ENCODE measurements at regions not wholly inside any gene's neighbourhood (a gene's known extent, or its start where the extent isn't known, plus 50 kb on each side); places are given as distances from the start of the nearest gene placed in this dataset.

GRCh38 chr22:48256041-48256739, 1493.7 kb downstream of the TBC1D22A start:
- Mint-ChIP-seq H3K4me3 (peak overlapping the region in 1 of 4 donors; percentile 24), H3K4me1 (peaks cover 0 to 5% (median 3%) of the 10 kb centered on the region in 3 donors), H3K9me3 (no peaks in the 10 kb centered on the region), H3K27me3 (peaks cover 19% of the 10 kb centered on the region), H3K36me3 (peaks cover 1% of the 10 kb centered on the region), H3K27ac (no peak overlapping the region)

DNA sequence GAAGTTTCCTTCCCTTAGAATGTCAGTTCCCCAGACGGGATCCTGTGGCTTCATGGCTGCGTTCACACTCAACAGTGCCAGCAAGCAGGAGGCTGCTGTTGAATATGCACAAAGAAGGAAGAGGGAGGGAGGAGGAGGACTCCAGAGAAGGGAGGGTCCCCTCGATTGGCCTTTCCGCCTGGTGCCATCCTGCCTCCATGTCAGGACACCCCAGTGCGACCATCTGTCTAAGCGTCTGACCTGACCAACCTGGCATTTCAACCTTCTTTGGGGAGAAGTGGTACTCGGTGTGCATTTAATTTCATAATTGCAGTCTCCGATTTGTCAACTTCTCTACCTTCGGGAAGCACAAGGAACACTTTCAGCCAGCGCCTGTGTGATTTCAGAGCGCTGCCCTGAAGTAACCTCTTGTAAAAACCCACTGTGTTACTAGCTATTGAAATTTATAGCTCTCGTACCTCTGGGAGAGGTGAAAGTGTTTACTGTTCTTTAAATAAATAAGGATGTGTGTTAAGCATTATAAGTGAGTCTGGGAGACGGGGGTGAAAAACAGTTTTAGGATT, 1491.9 kb downstream of the TBC1D22A start:
- Mint-ChIP-seq H3K4me3 (no peak overlapping the region), H3K27ac (no peak overlapping the region), H3K36me3 (peaks cover 1% of the 10 kb centered on the region), H3K4me1 (peaks cover 2 to 5% (median 3%) of the 10 kb centered on the region in 3 donors), H3K27me3 (peaks cover 22% of the 10 kb centered on the region), H3K9me3 (no peaks in the 10 kb centered on the region)

GRCh38 chr22:48253573-48253972, 1491.1 kb downstream of the TBC1D22A start:
- peaks cover 2 to 5% (median 3%) of the 10 kb centered on the region in 3 donors for H3K4me1 Mint-ChIP-seq
- peaks cover 1% of the 10 kb centered on the region for H3K36me3 Mint-ChIP-seq
- H3K27me3 Mint-ChIP-seq, result peaks cover 22% of the 10 kb centered on the region
- no peaks in the 10 kb centered on the region for H3K9me3 Mint-ChIP-seq
- no peak overlapping the region for H3K27ac Mint-ChIP-seq
- H3K4me3 Mint-ChIP-seq, result peak overlapping the region in 1 of 4 donors; percentile 3

DNA sequence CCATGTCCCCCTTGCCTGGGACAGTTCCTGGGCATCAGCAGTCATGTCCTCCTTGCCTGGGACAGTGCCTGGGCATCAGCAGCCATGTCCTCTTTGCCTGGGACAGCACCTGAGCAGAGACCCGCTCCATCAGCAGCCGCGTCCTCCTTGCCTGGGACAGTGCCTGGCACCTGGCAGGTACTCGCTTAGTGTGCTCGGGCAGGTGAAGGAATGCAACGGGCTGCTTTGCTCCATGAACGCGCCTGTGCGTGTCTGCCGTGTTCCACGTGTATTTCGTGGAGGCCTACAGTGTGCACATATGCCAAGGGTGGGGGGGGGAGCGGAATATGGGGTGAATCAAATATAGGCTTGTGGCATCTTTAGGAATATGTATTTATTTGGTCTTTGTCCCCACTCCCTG, 1490.7 kb downstream of the TBC1D22A start:
- H3K4me3 Mint-ChIP-seq, result no peak overlapping the region
- peaks cover 22% of the 10 kb centered on the region for H3K27me3 Mint-ChIP-seq
- H3K4me1 Mint-ChIP-seq, result peaks cover 2 to 3% (median 2%) of the 10 kb centered on the region in 3 donors
- no peak overlapping the region for H3K27ac Mint-ChIP-seq
- H3K36me3 Mint-ChIP-seq, result peaks cover 1% of the 10 kb centered on the region
- no peaks in the 10 kb centered on the region for H3K9me3 Mint-ChIP-seq

GRCh38 chr22:48251629-48252028, 1489.2 kb downstream of the TBC1D22A start:
- Mint-ChIP-seq H3K4me3 (no peak overlapping the region), H3K4me1 (peaks cover 0 to 4% (median 0%) of the 10 kb centered on the region in 3 donors)

DNA sequence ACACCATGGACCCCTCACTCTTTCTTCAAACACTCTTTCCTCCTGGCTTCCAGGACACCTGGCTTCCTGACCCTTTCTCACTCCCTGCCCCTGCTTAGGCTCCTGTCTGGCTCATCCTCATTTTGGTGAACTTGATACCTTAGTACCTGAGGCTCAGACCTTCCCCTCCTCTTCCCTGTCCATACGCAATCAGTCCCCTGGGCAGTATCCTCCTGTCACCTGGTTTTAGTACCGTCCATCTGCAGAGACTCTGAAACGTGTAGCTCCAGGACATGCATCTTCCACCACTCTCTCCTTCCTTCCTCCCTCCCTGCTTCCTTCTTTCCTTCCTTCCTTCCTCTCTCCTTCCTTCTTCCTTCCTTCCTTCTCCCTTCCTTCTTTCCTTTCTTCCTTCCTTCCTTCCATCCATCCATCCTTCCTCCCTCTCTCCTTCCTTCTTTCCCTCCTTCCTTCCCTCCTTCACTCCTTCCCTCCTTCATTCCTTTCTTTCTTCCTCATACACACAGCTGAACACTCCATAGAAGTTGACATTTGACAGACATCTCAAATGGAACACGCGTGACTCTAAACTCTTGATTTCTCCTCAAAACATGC, 1488.6 kb downstream of the TBC1D22A start:
- Mint-ChIP-seq H3K36me3 (peaks cover 3% of the 10 kb centered on the region), H3K4me1 (peaks cover 0 to 4% (median 0%) of the 10 kb centered on the region in 3 donors), H3K27ac (peak overlapping the region in 1 of 3 donors; percentile 2), H3K27me3 (peaks cover 26% of the 10 kb centered on the region), H3K4me3 (no peak overlapping the region), H3K9me3 (peaks cover 0 to 4% (median 0%) of the 10 kb centered on the region in 3 donors)

More at GRCh38 chr22:48251629-48252028, 1489.2 kb downstream of the TBC1D22A start:
- Mint-ChIP-seq H3K27me3 (peaks cover 26% of the 10 kb centered on the region), H3K9me3 (peaks cover 0 to 1% (median 0%) of the 10 kb centered on the region in 3 donors), H3K27ac (no peak overlapping the region), H3K36me3 (peaks cover 3% of the 10 kb centered on the region)

- peaks cover 28% of the 10 kb centered on the region for H3K27me3 Mint-ChIP-seq
- no peak overlapping the region for H3K4me3 Mint-ChIP-seq
- peaks cover 3% of the 10 kb centered on the region for H3K36me3 Mint-ChIP-seq
- peaks cover 0 to 4% (median 0%) of the 10 kb centered on the region in 3 donors for H3K4me1 Mint-ChIP-seq
- H3K27ac Mint-ChIP-seq, result peak overlapping the region in 1 of 3 donors; percentile 2
- H3K9me3 Mint-ChIP-seq, result peaks cover 0 to 4% (median 0%) of the 10 kb centered on the region in 3 donors
Observed at GRCh38 chr22:48250286-48250895, 1487.9 kb downstream of the TBC1D22A start.

DNA sequence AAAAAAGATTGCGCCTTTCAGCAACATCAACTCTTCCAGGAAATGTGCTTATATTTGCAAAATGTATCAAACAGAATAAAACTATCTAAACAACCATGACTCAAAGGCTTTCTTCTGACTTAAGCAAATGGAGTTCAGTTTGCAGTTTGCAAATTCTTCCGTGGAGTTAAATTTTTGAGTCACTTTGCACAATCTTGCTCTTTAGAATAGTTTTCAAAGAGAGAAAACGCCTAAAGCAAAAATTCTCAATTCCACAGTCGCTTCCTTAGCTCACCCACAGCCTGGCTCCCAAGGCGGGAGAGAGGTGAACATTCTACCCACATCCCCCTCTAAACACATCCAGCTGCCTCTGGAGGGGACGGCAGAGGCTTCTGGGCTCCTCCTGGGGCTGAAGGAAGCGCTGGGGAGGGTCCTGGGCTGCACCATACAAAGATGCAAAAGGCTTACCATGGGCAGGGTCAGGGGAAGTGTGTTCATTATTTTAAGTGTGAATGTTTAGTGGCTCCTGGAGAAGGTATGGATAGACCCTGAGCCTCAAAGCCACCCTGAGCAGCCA, 1487.3 kb downstream of the TBC1D22A start:
- no peak overlapping the region for H3K27ac Mint-ChIP-seq
- no peak overlapping the region for H3K4me3 Mint-ChIP-seq
- peaks cover 0 to 4% (median 0%) of the 10 kb centered on the region in 3 donors for H3K9me3 Mint-ChIP-seq
- H3K36me3 Mint-ChIP-seq, result peaks cover 2% of the 10 kb centered on the region
- H3K4me1 Mint-ChIP-seq, result peaks cover 0 to 4% (median 0%) of the 10 kb centered on the region in 3 donors
- peaks cover 24% of the 10 kb centered on the region for H3K27me3 Mint-ChIP-seq

- peaks cover 0 to 4% (median 0%) of the 10 kb centered on the region in 3 donors for H3K4me1 Mint-ChIP-seq
Observed at GRCh38 chr22:48248901-48249455, 1486.5 kb downstream of the TBC1D22A start.

DNA sequence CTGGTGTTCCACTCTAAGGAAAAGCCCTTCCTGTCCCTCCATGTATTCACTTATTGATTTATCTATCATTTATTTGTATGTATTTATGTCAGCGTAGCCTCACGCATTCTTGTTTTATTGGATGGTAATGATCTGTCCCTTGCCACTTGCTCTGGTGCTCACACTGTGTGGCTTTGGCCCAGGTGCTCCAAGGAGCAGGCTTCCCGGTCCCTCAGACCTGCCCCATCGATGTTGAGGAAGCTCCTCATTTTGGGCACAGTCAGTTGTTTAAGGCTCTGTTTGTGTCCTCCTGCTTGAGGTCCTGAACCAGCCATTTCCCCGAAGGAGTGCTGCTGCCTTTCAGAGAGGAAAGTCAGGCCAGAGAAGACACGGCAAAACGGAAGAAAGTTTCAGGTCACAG, 1485.4 kb downstream of the TBC1D22A start:
- H3K9me3 Mint-ChIP-seq, result peaks cover 0 to 4% (median 0%) of the 10 kb centered on the region in 3 donors
- H3K36me3 Mint-ChIP-seq, result peaks cover 2% of the 10 kb centered on the region
- peaks cover 0 to 4% (median 0%) of the 10 kb centered on the region in 3 donors for H3K4me1 Mint-ChIP-seq
- no peak overlapping the region for H3K4me3 Mint-ChIP-seq
- H3K27me3 Mint-ChIP-seq, result peaks cover 23% of the 10 kb centered on the region
- H3K27ac Mint-ChIP-seq, result no peak overlapping the region

More at GRCh38 chr22:48248901-48249455, 1486.5 kb downstream of the TBC1D22A start:
- Mint-ChIP-seq H3K36me3 (peaks cover 2% of the 10 kb centered on the region), H3K27me3 (peaks cover 17% of the 10 kb centered on the region), H3K4me3 (no peak overlapping the region), H3K27ac (no peak overlapping the region), H3K9me3 (peaks cover 0 to 4% (median 0%) of the 10 kb centered on the region in 3 donors)

DNA sequence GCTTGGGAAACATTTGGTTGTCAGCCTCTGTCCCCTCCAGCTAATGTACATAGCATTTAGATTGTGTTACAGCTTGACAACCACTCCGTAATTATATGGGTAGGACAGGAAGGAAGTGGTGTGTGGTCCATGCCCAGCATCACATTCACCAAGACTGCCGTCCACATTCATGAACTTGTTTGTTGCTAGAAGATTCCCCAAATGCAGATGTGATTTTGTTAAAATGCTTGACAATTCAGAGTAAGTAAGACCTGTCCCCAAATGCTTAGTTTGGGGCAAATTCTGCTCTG, 1482.7 kb downstream of the TBC1D22A start:
- Mint-ChIP-seq H3K4me1 (peaks cover 0 to 2% (median 0%) of the 10 kb centered on the region in 3 donors), H3K4me3 (no peak overlapping the region), H3K36me3 (peaks cover 2% of the 10 kb centered on the region), H3K27me3 (peaks cover 15% of the 10 kb centered on the region), H3K9me3 (peaks cover 0 to 4% (median 0%) of the 10 kb centered on the region in 3 donors), H3K27ac (peak overlapping the region in 1 of 3 donors; percentile 71)

- Mint-ChIP-seq H3K9me3 (peaks cover 0 to 4% (median 0%) of the 10 kb centered on the region in 3 donors), H3K4me3 (no peak overlapping the region), H3K36me3 (peaks cover 2% of the 10 kb centered on the region), H3K27ac (peak overlapping the region in 1 of 3 donors; percentile 71), H3K4me1 (peaks cover 0 to 2% (median 0%) of the 10 kb centered on the region in 3 donors), H3K27me3 (peaks cover 15% of the 10 kb centered on the region)
Observed at GRCh38 chr22:48244388-48245195, 1482.1 kb downstream of the TBC1D22A start.

DNA sequence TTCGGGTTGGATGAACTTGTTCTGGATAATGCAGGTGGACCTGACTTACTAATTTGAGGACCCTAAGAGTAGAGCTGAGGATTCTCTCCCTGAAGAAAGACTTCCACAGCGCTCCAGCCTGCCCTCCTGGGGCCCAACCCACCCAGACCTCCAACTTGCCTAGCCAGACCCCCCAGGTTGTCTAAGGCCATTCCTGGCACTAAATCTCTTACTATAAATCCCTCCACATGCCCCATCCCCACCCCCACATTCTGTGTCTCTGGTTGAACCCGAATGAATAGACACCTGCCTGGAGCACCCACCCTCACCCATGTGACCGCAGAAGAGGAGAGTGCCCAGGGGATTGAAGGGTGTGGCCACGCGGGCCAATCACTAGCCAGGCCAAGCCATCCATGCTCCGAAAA, 1480.0 kb downstream of the TBC1D22A start:
- no peak overlapping the region for H3K4me3 Mint-ChIP-seq
- H3K4me1 Mint-ChIP-seq, result peaks cover 0 to 1% (median 0%) of the 10 kb centered on the region in 3 donors
- peaks cover 14% of the 10 kb centered on the region for H3K27me3 Mint-ChIP-seq
- H3K36me3 Mint-ChIP-seq, result peaks cover 2% of the 10 kb centered on the region
- no peak overlapping the region for H3K27ac Mint-ChIP-seq
- peaks cover 0 to 3% (median 1%) of the 10 kb centered on the region in 3 donors for H3K9me3 Mint-ChIP-seq

GRCh38 chr22:48241658-48242057, 1479.2 kb downstream of the TBC1D22A start:
- H3K36me3 Mint-ChIP-seq, result no peaks in the 10 kb centered on the region
- H3K9me3 Mint-ChIP-seq, result peaks cover 0 to 3% (median 1%) of the 10 kb centered on the region in 3 donors
- H3K4me1 Mint-ChIP-seq, result no peaks in the 10 kb centered on the region
- no peak overlapping the region for H3K4me3 Mint-ChIP-seq
- no peak overlapping the region for H3K27ac Mint-ChIP-seq
- peaks cover 11% of the 10 kb centered on the region for H3K27me3 Mint-ChIP-seq
